GM12891 (cell line): ENCODE measurements at regions not wholly inside any gene's neighbourhood (a gene's known extent, or its start where the extent isn't known, plus 50 kb on each side); places are given as distances from the start of the nearest gene placed in this dataset.

Experiments used
- DNase-seq: peaks from one replicate; pipeline ENCODE4 v3.0.0; 2011; ENCODE audit warnings: low spot score; ENCODE audit not compliant: insufficient read length
- FAIRE-seq: peaks from 2 replicates; lab custom pipeline; 2011; peaks lifted over from hg19 to GRCh38; lab: Jason Lieb, UNC
- PAX5 ChIP-seq: IDR thresholded peaks from 2 replicates; pipeline ENCODE4 v1.6.1; 2011; ENCODE audit warnings: low read length, moderate library complexity, mild to moderate bottlenecking; ENCODE audit not compliant: insufficient read depth, severe bottlenecking
- POLR2A ChIP-seq: IDR thresholded peaks from 2 replicates; pipeline ENCODE4 v1.6.1; 2011; ENCODE audit warnings: low read depth, low read length, control low read depth
- POLR2AphosphoS5 ChIP-seq: IDR thresholded peaks from 2 replicates; pipeline ENCODE4 v1.6.1; 2011; ENCODE audit warnings: low read depth, low read length, control low read depth
- POU2F2 ChIP-seq: IDR thresholded peaks from 2 replicates; pipeline ENCODE4 v1.6.1; 2011; ENCODE audit warnings: low read depth, mild to moderate bottlenecking, control low read depth, low read length, moderate library complexity
- SPI1 ChIP-seq: IDR thresholded peaks from 2 replicates; pipeline ENCODE4 v1.6.1; 2011; ENCODE audit warnings: low read depth, low read length, control low read depth
- TAF1 ChIP-seq: IDR thresholded peaks from 2 replicates; pipeline ENCODE4 v1.6.1; 2011; ENCODE audit warnings: low read depth, low read length, control low read depth

- TF ChIP-seq POLR2AphosphoS5 (no peak), TAF1 (no peak), SPI1 (no peak), POLR2A (no peak), PAX5 (no peak), POU2F2 (no peak)
- FAIRE-seq (no peak), DNase-seq (no peak)
Observed at GRCh38 chr6:21771626-21772320, 178.2 kb downstream of the SOX4 start.

DNA sequence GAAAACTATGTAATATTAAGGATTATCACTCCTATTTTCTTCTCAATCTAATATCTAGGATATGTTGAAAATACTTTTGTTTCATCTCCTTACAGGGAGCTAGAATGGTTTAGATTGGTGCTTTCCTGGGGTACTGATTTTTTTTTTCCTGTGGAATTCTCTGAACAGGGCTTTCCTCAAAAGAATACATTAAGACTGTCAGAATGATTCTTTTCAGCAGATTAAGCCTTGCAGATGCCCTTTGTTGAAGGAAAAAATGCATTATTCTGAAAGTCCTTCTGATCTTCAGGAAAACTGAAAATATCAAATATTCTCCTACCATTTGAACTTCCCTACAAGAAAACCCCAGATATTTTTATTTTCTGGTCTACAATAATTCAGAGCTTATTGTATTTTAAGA lies 178.9 kb downstream of the SOX4 start:
- no peak for DNase-seq
- TF ChIP-seq POLR2AphosphoS5 (no peak), POU2F2 (no peak), SPI1 (no peak), TAF1 (no peak), PAX5 (no peak), POLR2A (no peak)
- no peak for FAIRE-seq

DNA sequence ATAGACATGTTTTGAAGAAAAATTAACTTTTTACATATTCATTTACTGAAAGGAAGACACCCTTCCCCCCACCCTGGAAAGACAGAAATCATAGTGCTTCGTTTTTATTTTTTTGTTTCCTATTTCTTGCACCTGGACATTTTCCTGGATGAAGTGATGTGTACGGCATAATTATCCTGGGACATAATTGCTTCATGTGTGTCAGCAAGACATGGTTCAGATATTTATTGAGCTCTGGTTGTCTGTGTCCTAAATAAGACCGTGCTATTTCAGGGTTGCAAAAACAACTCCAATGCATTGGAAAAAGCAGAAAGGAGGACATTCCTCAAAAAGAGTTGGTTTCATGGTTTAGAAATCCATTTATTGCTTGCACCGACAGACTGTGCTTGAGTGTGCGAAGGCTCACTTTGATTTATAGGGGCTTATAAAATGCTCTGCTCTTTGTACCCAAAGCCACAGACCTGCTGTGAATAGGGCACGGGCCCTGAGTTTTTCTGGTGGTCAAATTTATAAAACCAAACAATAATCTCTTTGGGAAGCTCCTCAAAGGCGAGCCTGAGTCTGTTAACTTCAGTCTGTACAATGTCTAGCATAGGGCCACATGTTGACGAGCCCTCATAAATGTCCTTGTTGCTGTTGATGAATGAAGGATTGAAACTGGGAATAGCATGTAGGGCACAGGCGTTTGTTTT lies 179.5 kb downstream of the SOX4 start:
- FAIRE-seq (no peak), DNase-seq (no peak)
- TF ChIP-seq POLR2A = no peak
- TF ChIP-seq POLR2AphosphoS5 = no peak
- no peak for TF ChIP-seq POU2F2
- no peak for TF ChIP-seq SPI1
- no peak for TF ChIP-seq TAF1
- TF ChIP-seq PAX5 = no peak

- FAIRE-seq (no peak), DNase-seq (no peak)
- TF ChIP-seq PAX5 (no peak), POLR2A (no peak), TAF1 (no peak), POU2F2 (no peak), SPI1 (no peak), POLR2AphosphoS5 (no peak)
Observed at GRCh38 chr6:21773576-21773968, 180.0 kb downstream of the SOX4 start.

DNA sequence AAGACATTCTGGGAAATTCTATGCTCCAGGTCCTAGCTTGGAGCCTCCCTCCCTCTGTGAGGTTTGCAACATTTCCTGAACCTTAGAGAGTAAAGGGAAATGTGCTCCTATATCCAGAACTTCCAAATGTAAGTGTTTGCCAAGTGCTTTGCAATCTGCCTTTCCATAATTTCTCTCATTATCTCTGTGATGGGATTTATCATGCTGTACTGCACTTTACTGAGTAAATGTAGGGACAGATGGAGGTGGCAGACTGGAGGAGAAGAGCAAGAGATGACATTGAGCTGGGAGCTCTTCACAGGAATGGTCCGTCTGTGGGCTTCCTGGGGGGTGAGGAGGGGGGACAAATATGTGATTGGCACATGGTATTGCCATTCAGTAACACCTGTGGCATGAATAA lies 184.3 kb downstream of the SOX4 start:
- TF ChIP-seq SPI1 (no peak), POU2F2 (no peak), POLR2A (no peak), PAX5 (no peak), POLR2AphosphoS5 (no peak), TAF1 (no peak)
- FAIRE-seq (no peak), DNase-seq (no peak)

DNA sequence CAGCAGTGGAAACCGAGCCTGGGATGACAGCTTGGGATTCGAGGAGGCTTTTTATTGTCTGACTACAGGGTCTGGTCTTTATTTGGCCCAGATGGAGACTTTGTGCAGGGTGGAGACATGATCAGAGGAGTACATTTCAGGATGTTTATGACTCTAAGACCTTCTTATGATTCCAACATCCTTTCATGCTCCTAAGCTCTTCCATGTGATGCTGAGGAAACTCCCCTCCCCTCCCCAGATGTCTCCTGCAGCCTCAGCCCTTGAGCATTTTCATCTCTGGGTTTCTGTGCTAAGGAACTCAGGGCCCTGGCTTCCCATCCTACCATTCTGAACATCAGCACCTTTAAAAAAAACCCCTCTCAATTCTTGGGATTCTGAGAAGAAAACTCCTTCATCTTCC lies 186.6 kb downstream of the SOX4 start:
- no peak for FAIRE-seq
- TF ChIP-seq PAX5 (no peak), SPI1 (no peak), POLR2AphosphoS5 (no peak), TAF1 (no peak), POU2F2 (no peak), POLR2A (no peak)
- no peak for DNase-seq

DNA sequence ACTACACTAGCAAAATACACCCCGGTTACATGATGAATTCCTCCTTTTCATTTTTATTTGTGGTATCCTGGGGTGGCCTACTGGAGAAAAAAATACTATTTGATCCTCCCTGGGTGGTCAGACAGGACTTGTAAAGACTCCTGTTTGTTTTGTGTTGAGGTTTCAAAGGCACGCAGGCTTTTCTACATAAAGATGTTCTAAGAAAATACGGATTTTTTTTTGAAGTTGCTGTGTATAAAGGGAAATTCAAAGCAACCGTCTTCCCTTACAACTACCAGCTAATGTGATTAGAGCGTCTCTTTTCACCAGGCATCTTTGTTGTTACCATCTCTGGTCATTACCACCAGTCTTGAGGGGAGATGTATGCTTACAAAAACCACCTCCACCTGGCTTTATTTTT lies 187.1 kb downstream of the SOX4 start:
- no peak for DNase-seq
- TF ChIP-seq TAF1 (no peak), POU2F2 (no peak), POLR2A (no peak), PAX5 (no peak), SPI1 (no peak), POLR2AphosphoS5 (no peak)
- no peak for FAIRE-seq

- no peak for FAIRE-seq
- DNase-seq = no peak
- TF ChIP-seq SPI1 (no peak), POU2F2 (no peak), TAF1 (no peak), POLR2AphosphoS5 (no peak), PAX5 (no peak), POLR2A (no peak)
Observed at GRCh38 chr6:21781128-21781527, 187.6 kb downstream of the SOX4 start.

DNA sequence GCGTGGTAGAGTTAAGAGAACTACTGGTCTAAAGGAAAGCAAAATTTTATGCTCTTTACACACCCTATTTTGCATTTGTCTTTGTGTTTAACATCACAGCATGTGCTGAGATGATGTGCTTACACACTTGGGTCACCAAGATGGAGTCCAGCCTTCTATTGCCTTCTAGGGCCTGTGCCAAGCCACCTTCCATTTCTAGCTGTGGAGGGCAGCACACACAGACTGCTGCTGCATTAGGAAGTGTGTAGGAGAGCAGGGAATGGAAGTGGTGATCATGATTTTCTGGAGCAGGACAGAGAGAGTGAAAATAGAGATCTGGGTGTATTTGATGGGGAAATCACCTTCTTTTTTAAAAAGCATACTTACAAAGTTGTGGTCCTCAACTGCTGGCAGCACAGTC lies 191.6 kb downstream of the SOX4 start:
- DNase-seq = no peak
- peak; percentile 52 for FAIRE-seq
- TF ChIP-seq POLR2A (no peak), POLR2AphosphoS5 (no peak), TAF1 (no peak), POU2F2 (no peak), SPI1 (no peak), PAX5 (no peak)
